Stimulated activated CD8-positive, alpha-beta memory T cell treated with anti-CD3 and anti-CD28 coated beads, Interleukin-15, amount 100 ng/mL, for 4 hours (primary cell): ENCODE measurements at regions not wholly inside any gene's neighbourhood (a gene's known extent, or its start where the extent isn't known, plus 50 kb on each side); places are given as distances from the start of the nearest gene placed in this dataset.
"Not testable (repeated sequence)": the region's sequence is repeated elsewhere in the genome, so short reads cannot be mapped to it uniquely, and the experiment has no call there.

Experiments used
- DNase-seq, 2 donors: peaks; one replicate each; pipeline ENCODE4 v3.0.0-alpha.2; 2020; ENCODE audit warnings: low read depth in 2 of 2

- DNase-seq, result not testable (repeated sequence)
Measured at GRCh38 chrX:3785822-3786221, 72.4 kb upstream of the PRKX start.

GRCh38 chrX:3780564-3780963 is 67.1 kb upstream of the PRKX start:
- no peak for DNase-seq

- DNase-seq, result no peak
Measured at GRCh38 chrX:3779546-3779945, 66.1 kb upstream of the PRKX start.

DNA sequence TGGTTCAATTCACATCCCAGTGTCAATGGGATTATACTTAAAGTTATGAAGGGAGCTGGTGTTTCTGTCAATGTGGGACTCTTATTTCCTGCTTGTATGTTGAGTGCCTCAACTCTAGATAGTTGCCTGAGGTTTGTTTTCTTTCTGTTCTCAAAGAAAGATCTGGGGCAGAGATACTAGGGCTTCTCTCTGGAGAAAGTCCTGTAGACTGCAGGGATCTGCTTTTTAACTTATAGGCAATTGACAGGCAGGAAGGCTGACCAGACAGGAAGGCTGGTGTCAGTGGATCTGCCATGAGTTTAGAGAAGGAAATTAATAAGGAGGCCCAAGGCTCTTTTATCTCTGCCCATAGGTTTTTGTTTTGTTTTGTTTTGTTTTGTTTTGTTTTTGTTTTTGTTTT is 64.0 kb upstream of the PRKX start:
- no peak for DNase-seq

DNA sequence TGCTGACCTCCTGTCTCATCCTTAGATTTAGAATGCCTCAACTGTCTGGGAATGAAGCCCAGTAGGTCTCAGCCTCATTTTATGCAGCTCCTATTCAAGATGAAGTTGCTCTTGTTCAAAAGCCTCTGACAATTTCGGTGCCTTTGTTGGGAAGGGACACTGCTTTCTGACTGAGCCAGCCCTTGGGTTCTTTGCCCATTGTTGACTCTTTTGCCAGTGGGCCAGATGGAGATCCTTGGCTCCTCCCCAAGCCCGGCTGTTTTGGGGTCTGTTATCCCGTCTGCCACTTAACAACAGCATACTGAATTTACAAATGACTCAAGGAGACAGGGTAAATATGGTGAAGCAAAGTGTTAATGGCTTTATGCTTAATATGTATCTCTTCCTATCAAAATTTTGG is 58.3 kb upstream of the PRKX start:
- no peak for DNase-seq

GRCh38 chrX:3768881-3769280 is 55.4 kb upstream of the PRKX start:
- no peak for DNase-seq
